ENCODE measurements at regions not wholly inside any gene's neighbourhood (a gene's known extent, or its start where the extent isn't known, plus 50 kb on each side); places are given as distances from the start of the nearest gene placed in this dataset.

DNA sequence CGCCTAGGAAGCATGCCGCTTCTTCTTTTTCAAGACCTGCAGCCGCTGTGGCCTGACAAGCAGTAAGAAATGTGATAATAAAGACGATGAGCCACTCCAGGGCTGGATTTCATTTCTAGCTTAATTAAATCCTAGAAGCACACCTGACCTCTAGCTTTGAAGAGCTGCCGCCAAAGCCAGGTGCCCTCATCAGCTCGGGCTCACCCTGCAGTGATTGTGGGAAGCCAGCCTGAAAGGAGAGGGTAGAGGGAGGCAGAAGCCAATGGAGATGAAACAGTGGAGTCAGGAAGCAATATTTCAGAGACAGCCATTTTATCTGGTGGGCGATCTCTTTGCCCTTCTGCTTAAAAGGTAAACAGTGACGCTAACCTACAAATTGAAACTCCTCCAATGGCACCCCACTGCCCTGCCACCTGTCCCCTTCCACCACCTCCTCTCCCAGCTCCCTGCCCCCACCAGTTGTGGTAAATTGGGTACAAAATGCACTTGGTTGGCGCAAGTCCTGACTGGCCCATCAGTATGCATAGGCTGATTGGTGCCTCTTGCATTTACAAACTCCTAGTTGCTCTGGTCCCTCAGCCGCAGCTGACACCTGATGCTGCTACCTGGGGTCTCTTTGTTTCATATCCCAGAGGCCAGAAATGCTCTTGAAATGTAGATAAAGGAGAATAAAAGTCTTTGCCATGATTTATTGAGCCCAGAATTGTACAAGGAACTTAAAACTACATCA is 385.3 kb downstream of the PDCD6IP start:
- TF ChIP-seq POLR2AphosphoS5 (IDR thresholded peaks at IDR 0.05; ENCODE audit: low read depth, low read length) (no peak), POLR2A (IDR thresholded peaks at IDR 0.05; ENCODE audit: low read depth, low read length) (no peak), TAF1 (IDR thresholded peaks at IDR 0.05; ENCODE audit: borderline replicate concordance, low read depth, low read length) (no peak)

Data from GM12892 (cell line).